Body of pancreas (tissue), 4 donors: ENCODE measurements at regions not wholly inside any gene's neighbourhood (a gene's known extent, or its start where the extent isn't known, plus 50 kb on each side); places are given as distances from the start of the nearest gene placed in this dataset.

Experiments
- POLR2A ChIP-seq, 3 donors: fragments of 450-650 bp; IDR thresholded peaks; one replicate each; pipeline ENCODE4 v1.6.1; 2016; ENCODE audit warnings: antibody characterized with exemption in 3 of 3, mild to moderate bottlenecking in 2 of 3
- TF ChIP-seq, protein P1 (sequence below), 7 experiments: fragments of 450-650 bp in 4 of 7; fragments of 200-600 bp in 3 of 7; sonication (generic) in 3 of 7; IDR thresholded peaks; one replicate each; pipeline ENCODE4 v1.5.1; 2016 to 2019; ENCODE audit warnings: antibody characterized with exemption in 7 of 7

DNA sequence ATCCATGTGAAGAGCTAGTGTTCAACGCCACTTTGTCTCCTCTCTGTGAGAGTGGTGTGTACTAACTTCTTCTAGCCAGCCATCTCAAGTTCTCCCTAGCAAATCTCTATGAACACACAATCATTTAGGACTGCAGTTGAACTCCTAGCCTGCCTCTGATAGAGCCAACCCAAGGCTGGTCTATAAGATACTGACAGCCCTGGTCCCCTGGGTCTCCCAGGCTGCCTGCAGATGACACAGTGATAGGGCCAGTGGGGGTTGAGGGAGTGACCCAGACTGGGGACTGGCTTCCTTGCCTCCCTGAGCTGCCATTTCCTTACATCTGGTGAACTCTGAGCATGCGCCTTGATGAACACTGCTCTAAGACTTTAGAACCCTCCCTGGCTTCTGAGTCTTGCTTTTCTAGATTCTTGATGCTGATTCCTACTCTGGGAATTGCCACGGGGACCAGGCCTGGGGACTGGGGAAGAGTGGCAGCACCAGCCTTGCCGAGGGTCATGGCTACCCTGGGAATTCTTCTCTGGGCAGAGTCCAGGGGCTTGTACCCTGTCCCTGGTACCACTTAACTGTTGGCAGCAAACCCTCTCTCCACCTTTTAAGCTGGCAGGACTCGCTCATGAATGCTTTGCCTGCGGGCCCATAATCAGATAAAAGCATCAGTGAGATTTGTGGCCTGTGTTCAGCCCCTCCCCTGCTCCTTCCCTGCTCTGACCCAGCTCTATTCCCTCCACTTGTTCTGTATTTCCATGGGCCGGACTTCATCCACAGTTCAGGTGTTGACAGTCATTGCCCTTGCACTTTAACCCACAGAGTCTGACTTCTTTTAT, 130.8 kb upstream of the CHD6 start:
- TF ChIP-seq, protein P1, sequence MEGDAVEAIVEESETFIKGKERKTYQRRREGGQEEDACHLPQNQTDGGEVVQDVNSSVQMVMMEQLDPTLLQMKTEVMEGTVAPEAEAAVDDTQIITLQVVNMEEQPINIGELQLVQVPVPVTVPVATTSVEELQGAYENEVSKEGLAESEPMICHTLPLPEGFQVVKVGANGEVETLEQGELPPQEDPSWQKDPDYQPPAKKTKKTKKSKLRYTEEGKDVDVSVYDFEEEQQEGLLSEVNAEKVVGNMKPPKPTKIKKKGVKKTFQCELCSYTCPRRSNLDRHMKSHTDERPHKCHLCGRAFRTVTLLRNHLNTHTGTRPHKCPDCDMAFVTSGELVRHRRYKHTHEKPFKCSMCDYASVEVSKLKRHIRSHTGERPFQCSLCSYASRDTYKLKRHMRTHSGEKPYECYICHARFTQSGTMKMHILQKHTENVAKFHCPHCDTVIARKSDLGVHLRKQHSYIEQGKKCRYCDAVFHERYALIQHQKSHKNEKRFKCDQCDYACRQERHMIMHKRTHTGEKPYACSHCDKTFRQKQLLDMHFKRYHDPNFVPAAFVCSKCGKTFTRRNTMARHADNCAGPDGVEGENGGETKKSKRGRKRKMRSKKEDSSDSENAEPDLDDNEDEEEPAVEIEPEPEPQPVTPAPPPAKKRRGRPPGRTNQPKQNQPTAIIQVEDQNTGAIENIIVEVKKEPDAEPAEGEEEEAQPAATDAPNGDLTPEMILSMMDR (IDR thresholded peaks at IDR 0.05), result no peak
- no peak for TF ChIP-seq POLR2A (IDR thresholded peaks at IDR 0.05)
